Ovary (tissue), 3 donors: ENCODE measurements at regions not wholly inside any gene's neighbourhood (a gene's known extent, or its start where the extent isn't known, plus 50 kb on each side); places are given as distances from the start of the nearest gene placed in this dataset.
"Not testable (repeated sequence)": the region's sequence is repeated elsewhere in the genome, so short reads cannot be mapped to it uniquely, and the experiment has no call there.

Source experiments
- POLR2A ChIP-seq: fragments of 450-650 bp; IDR thresholded peaks from one replicate; pipeline ENCODE4 v1.6.1; 2017; ENCODE audit warnings: antibody characterized with exemption, mild to moderate bottlenecking, moderate library complexity
- TF ChIP-seq, protein P1 (sequence below), 3 donors: fragments of 450-650 bp in 2 of 3; fragments of 200-600 bp in 1 of 3; IDR thresholded peaks; one replicate each; pipeline versions ENCODE4 v1.5.1 to v1.8.0; 2016 to 2022; ENCODE audit warnings: antibody characterized with exemption in 3 of 3, mild to moderate bottlenecking in 1 of 3
- donor health status: DM: no; HTN: no; CAD: no.

DNA sequence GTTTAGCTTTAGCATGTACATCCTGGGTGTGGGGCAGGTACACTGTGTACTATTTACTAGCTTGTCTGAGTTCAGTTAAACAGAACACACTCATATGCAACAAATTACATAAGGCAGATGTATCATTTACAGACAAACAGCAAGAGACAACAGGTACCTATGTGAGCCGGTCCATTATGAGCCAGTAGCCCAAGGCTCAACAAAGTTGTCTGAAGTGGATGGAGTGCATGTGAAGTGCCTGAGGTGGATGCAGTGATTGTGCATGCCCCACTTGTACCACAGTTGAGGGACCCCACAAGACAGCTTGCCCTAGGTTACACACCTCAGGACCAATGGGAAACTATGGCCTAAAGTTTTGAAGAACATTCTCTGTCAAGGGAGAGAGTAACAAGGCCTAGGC, 677.3 kb upstream of the TPTE start:
- TF ChIP-seq, protein P1, sequence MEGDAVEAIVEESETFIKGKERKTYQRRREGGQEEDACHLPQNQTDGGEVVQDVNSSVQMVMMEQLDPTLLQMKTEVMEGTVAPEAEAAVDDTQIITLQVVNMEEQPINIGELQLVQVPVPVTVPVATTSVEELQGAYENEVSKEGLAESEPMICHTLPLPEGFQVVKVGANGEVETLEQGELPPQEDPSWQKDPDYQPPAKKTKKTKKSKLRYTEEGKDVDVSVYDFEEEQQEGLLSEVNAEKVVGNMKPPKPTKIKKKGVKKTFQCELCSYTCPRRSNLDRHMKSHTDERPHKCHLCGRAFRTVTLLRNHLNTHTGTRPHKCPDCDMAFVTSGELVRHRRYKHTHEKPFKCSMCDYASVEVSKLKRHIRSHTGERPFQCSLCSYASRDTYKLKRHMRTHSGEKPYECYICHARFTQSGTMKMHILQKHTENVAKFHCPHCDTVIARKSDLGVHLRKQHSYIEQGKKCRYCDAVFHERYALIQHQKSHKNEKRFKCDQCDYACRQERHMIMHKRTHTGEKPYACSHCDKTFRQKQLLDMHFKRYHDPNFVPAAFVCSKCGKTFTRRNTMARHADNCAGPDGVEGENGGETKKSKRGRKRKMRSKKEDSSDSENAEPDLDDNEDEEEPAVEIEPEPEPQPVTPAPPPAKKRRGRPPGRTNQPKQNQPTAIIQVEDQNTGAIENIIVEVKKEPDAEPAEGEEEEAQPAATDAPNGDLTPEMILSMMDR (IDR thresholded peaks at IDR 0.05): not testable (repeated sequence)
- TF ChIP-seq POLR2A: not testable (repeated sequence)
